Hepatocyte (in vitro differentiated cells): ENCODE measurements at regions not wholly inside any gene's neighbourhood (a gene's known extent, or its start where the extent isn't known, plus 50 kb on each side); places are given as distances from the start of the nearest gene placed in this dataset.

Experiments
- DNase-seq: peaks from one replicate; pipeline ENCODE4 v3.0.0-alpha.2; 2016; ENCODE audit warnings: low spot score
- H2AFZ ChIP-seq: fragments of 200-600 bp; sonication (generic); 2 replicates; pipeline ENCODE4 v1.6.0; 2016; ENCODE audit warnings: antibody characterized with exemption, mild to moderate bottlenecking
- H3K27ac ChIP-seq: fragments of 200-600 bp; sonication (generic); 2 replicates; pipeline ENCODE4 v1.5.1; 2016; ENCODE audit warnings: mild to moderate bottlenecking
- H3K27me3 ChIP-seq: fragments of 200-600 bp; sonication (generic); 2 replicates; pipeline ENCODE4 v1.6.1; 2016
- H3K36me3 ChIP-seq: fragments of 200-600 bp; sonication (generic); replicated peaks from 2 replicates; pipeline ENCODE4 v1.5.1; 2016; ENCODE audit warnings: low read depth; ENCODE audit not compliant: insufficient read depth
- H3K4me1 ChIP-seq: fragments of 200-600 bp; sonication (generic); 2 replicates; pipeline ENCODE4 v1.5.1; 2016; ENCODE audit warnings: mild to moderate bottlenecking, moderate library complexity; ENCODE audit not compliant: insufficient read depth
- H3K4me2 ChIP-seq: fragments of 200-600 bp; sonication (generic); 2 replicates; pipeline ENCODE4 v1.6.0; 2016
- H3K4me3 ChIP-seq: fragments of 200-600 bp; sonication (generic); 2 replicates; pipeline ENCODE4 v1.5.1; 2016; ENCODE audit warnings: mild to moderate bottlenecking
- H3K79me2 ChIP-seq: fragments of 200-600 bp; sonication (generic); 2 replicates; pipeline ENCODE4 v1.6.0; 2017; ENCODE audit warnings: mild to moderate bottlenecking
- H3K9me2 ChIP-seq: fragments of 200-600 bp; sonication (generic); replicated peaks from 2 replicates; pipeline ENCODE4 v1.6.0; 2017; ENCODE audit warnings: mild to moderate bottlenecking; ENCODE audit not compliant: insufficient read depth
- H3K9me3 ChIP-seq: fragments of 200-600 bp; sonication (generic); 2 replicates; pipeline ENCODE4 v1.5.1; 2016; ENCODE audit warnings: low read depth, mild to moderate bottlenecking
- H4K20me1 ChIP-seq: fragments of 200-600 bp; sonication (generic); 2 replicates; pipeline ENCODE4 v1.6.0; 2016; ENCODE audit warnings: mild to moderate bottlenecking; ENCODE audit not compliant: insufficient read depth, poor library complexity, severe bottlenecking
- EZH2 ChIP-seq: fragments of 200-600 bp; sonication (generic); IDR thresholded peaks from 2 replicates; pipeline ENCODE4 v1.6.1; 2016; ENCODE audit warnings: antibody characterized with exemption, mild to moderate bottlenecking, borderline replicate concordance
- EZH2phosphoT487 ChIP-seq: fragments of 200-600 bp; sonication (generic); IDR thresholded peaks from one replicate; pipeline ENCODE4 v1.6.1; 2018; ENCODE audit warnings: antibody characterized with exemption, mild to moderate bottlenecking, low read depth, moderate library complexity; ENCODE audit not compliant: unreplicated experiment, severe bottlenecking
- WGBS: methylation state at CpG from one replicate; pipeline ENCODE4 v1.1.6; 2016; ENCODE audit warnings: low lambda C conversion rate; ENCODE audit errors: missing lambda C conversion rate; 5-methylcytosine and 5-hydroxymethylcytosine counted together
- TF ChIP-seq, protein P1 (sequence below): fragments of 200-600 bp; sonication (generic); IDR thresholded peaks from 2 replicates; pipeline ENCODE4 v1.5.1; 2016; ENCODE audit warnings: antibody characterized with exemption, mild to moderate bottlenecking; ENCODE audit not compliant: poor library complexity

DNA sequence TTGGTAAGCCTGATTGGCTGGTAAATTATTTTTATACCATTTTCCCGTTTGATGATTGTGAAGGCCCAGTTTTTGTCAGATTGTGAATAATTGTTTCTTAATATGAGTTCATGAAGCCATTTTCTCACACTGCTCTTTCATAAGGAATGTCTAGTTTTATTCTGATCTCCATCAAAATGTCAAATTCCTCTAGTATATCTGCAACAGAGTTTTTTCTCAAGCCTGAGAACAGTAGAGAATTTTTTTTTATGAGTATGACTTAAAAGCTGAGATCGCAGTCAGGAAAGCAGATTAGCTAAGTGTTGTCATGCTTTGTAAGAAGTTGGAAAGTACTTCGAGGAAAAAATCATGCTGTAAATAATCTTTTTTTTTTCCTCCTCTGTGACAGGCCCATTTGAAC, 484.9 kb upstream of the ATP2B1 start:
- TF ChIP-seq EZH2phosphoT487 (no peak), EZH2 (no peak)
- TF ChIP-seq, protein P1, sequence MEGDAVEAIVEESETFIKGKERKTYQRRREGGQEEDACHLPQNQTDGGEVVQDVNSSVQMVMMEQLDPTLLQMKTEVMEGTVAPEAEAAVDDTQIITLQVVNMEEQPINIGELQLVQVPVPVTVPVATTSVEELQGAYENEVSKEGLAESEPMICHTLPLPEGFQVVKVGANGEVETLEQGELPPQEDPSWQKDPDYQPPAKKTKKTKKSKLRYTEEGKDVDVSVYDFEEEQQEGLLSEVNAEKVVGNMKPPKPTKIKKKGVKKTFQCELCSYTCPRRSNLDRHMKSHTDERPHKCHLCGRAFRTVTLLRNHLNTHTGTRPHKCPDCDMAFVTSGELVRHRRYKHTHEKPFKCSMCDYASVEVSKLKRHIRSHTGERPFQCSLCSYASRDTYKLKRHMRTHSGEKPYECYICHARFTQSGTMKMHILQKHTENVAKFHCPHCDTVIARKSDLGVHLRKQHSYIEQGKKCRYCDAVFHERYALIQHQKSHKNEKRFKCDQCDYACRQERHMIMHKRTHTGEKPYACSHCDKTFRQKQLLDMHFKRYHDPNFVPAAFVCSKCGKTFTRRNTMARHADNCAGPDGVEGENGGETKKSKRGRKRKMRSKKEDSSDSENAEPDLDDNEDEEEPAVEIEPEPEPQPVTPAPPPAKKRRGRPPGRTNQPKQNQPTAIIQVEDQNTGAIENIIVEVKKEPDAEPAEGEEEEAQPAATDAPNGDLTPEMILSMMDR: no peak
- Histone ChIP-seq H3K4me2 (no peak overlapping the region), H3K9me2 (no peaks in the 10 kb centered on the region), H4K20me1 (no peaks in the 10 kb centered on the region), H3K4me3 (no peak overlapping the region), H3K27me3 (no peaks in the 10 kb centered on the region), H3K79me2 (no peaks in the 10 kb centered on the region), H3K27ac (no peak overlapping the region), H2AFZ (no peak overlapping the region), H3K9me3 (no peaks in the 10 kb centered on the region), H3K4me1 (no peaks in the 10 kb centered on the region), H3K36me3 (no peaks in the 10 kb centered on the region)
- no peak for DNase-seq
- 68% methylated on average over 3 of the region's 3 CpGs for WGBS

DNA sequence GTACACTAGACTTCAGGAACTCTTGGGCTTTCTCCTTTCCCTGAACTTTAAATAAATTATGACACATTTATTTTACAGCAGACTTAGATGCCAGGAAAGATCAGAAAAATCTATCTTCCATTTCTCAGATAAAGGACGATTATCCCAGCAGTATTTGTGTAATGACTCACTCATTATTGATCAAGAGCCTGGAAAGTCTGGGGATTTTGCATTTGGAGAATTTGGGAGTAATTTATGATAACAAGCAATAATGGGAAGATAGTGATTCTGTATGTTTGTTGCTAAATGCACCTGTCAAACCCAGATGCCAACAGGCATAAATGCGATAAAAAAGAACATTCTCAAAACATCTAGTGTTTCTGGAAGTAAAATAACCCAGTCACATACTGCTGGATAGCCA, 480.2 kb upstream of the ATP2B1 start:
- DNase-seq: no peak
- no peak overlapping the region for H3K4me2 ChIP-seq
- no peaks in the 10 kb centered on the region for H3K9me2 ChIP-seq
- TF ChIP-seq, protein P1: no peak
- TF ChIP-seq EZH2 (no peak), EZH2phosphoT487 (no peak)
- no peaks in the 10 kb centered on the region for H3K79me2 ChIP-seq
- 68% methylated on average over 2 of the region's 2 CpGs for WGBS
- peaks cover 4% of the 10 kb centered on the region for H3K9me3 ChIP-seq
- no peaks in the 10 kb centered on the region for H3K4me1 ChIP-seq
- no peaks in the 10 kb centered on the region for H4K20me1 ChIP-seq
- H2AFZ ChIP-seq: no peak overlapping the region
- no peaks in the 10 kb centered on the region for H3K36me3 ChIP-seq
- H3K4me3 ChIP-seq: no peak overlapping the region
- H3K27ac ChIP-seq: no peak overlapping the region
- H3K27me3 ChIP-seq: no peaks in the 10 kb centered on the region

DNA sequence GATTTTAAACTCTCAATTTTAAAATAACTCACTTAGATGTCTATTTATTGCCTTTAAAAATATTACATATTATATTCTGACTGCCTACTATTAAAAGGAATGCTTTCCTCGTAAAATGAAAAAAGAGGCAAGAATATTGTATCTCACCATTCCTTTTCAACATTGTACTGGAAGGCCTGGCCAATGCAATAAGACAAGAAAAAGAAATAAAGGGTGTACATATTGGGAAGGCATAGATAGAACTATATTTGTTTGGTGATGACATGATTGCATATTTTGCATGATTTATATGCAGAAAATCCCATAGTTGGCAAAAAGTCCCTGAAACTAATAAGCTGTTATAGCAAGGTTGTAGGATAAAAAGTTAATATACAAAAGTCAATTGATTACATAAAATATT, 474.6 kb upstream of the ATP2B1 start:
- no peaks in the 10 kb centered on the region for H3K9me2 ChIP-seq
- H3K4me2 ChIP-seq: no peak overlapping the region
- H4K20me1 ChIP-seq: no peaks in the 10 kb centered on the region
- whole genome bisulfite sequencing: 88% methylated on average over 1 of the region's 1 CpG
- no peak overlapping the region for H3K27ac ChIP-seq
- no peak overlapping the region for H2AFZ ChIP-seq
- TF ChIP-seq EZH2phosphoT487 (no peak), EZH2 (no peak)
- TF ChIP-seq, protein P1: no peak
- H3K9me3 ChIP-seq: peaks cover 8% of the 10 kb centered on the region
- no peak for DNase-seq
- H3K4me1 ChIP-seq: no peaks in the 10 kb centered on the region
- H3K36me3 ChIP-seq: no peaks in the 10 kb centered on the region
- no peaks in the 10 kb centered on the region for H3K27me3 ChIP-seq
- H3K79me2 ChIP-seq: no peaks in the 10 kb centered on the region
- H3K4me3 ChIP-seq: no peak overlapping the region

DNA sequence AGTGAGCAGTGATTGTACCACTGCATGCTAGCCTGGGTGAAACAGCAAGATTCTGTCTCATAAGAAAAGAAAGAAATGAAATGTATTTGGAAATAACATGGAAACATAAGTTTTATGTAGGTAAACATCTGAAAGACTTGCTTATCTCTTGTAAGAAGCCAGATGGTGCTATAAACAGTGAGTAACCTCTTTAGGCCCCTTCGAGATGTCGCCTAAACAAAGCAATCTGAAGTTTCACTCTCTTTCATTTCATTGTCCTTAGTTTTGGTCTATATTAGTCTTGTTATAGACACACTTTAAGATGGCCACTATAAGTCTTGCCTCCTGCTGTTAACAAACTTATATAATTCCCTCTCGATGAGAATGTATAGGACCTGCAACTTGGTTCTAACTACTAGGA, 472.6 kb upstream of the ATP2B1 start:
- DNase-seq: no peak
- H3K27me3 ChIP-seq: no peaks in the 10 kb centered on the region
- H3K36me3 ChIP-seq: no peaks in the 10 kb centered on the region
- no peaks in the 10 kb centered on the region for H3K9me2 ChIP-seq
- H2AFZ ChIP-seq: no peak overlapping the region
- no peak overlapping the region for H3K4me2 ChIP-seq
- H3K27ac ChIP-seq: no peak overlapping the region
- no peaks in the 10 kb centered on the region for H3K4me1 ChIP-seq
- H4K20me1 ChIP-seq: no peaks in the 10 kb centered on the region
- H3K9me3 ChIP-seq: peaks cover 8% of the 10 kb centered on the region
- WGBS: 81% methylated on average over 3 of the region's 3 CpGs
- no peak for TF ChIP-seq EZH2phosphoT487
- TF ChIP-seq, protein P1: no peak
- no peak for TF ChIP-seq EZH2
- H3K4me3 ChIP-seq: no peak overlapping the region
- H3K79me2 ChIP-seq: no peaks in the 10 kb centered on the region
